Sigmoid colon (tissue), 6 donors: ENCODE measurements at regions not wholly inside any gene's neighbourhood (a gene's known extent, or its start where the extent isn't known, plus 50 kb on each side); places are given as distances from the start of the nearest gene placed in this dataset.
A peak's percentile ranks its signal among the peaks of the same experiment; 100 is the strongest.

Source experiments
- DNase-seq: peaks from one replicate; pipeline ENCODE4 v3.0.0-alpha.2; 2019
- H3K27ac ChIP-seq, 4 donors: fragments of 200-600 bp; sonication (generic); one replicate each; pipeline ENCODE4 v1.5.1; 2016 to 2019; ENCODE audit warnings: mild to moderate bottlenecking in 1 of 4
- H3K27me3 ChIP-seq, 3 donors: fragments of 200-600 bp; sonication (generic); one replicate each; pipeline ENCODE4 v1.5.1; 2019; ENCODE audit warnings: mild to moderate bottlenecking in 1 of 3
- H3K36me3 ChIP-seq, 4 donors: fragments of 200-600 bp; sonication (generic); one replicate each; pipeline ENCODE4 v1.5.1; 2016 to 2019
- H3K4me1 ChIP-seq, 4 donors: fragments of 200-600 bp; sonication (generic); one replicate each; pipeline ENCODE4 v1.5.1; 2017 to 2019
- H3K4me3 ChIP-seq, 4 donors: fragments of 200-600 bp; sonication (generic); one replicate each; pipeline ENCODE4 v1.5.1; 2017 to 2019; ENCODE audit warnings: mild to moderate bottlenecking in 2 of 4, moderate library complexity in 1 of 4
- H3K9me3 ChIP-seq, 4 donors: fragments of 200-600 bp in 3 of 4; sonication (generic) in 3 of 4; one replicate each; pipeline versions ENCODE4 v1.5.1 to v1.6.1; 2013 to 2019
- CTCF ChIP-seq, 4 experiments: fragments of 450-650 bp in 3 of 4; fragments of 200-600 bp in 1 of 4; IDR thresholded peaks; one replicate each; pipeline ENCODE4 v1.5.1; 2016 to 2019; ENCODE audit warnings: antibody characterized with exemption in 4 of 4, mild to moderate bottlenecking in 3 of 4, moderate library complexity in 2 of 4
- EP300 ChIP-seq, 4 donors: sonication (generic); formaldehyde crosslinking; IDR thresholded peaks; one replicate each; pipeline ENCODE4 v1.6.1; 2017; ENCODE audit warnings: antibody characterized with exemption in 4 of 4
- POLR2A ChIP-seq, 2 donors: fragments of 450-650 bp; IDR thresholded peaks; one replicate each; pipeline ENCODE4 v1.6.1; 2016; ENCODE audit warnings: antibody characterized with exemption in 2 of 2, mild to moderate bottlenecking in 2 of 2, moderate library complexity in 2 of 2
- POLR2AphosphoS5 ChIP-seq, 4 donors: sonication (generic); formaldehyde crosslinking; IDR thresholded peaks; one replicate each; pipeline ENCODE4 v1.6.1; 2017; ENCODE audit warnings: antibody characterized with exemption in 4 of 4
- WGBS, 2 donors: extraction: QIAGEN DNeasy Blood & Tissue Kit; methylation state at CpG; one replicate each; pipeline ENCODE4 v1.1.7; 2013; 5-methylcytosine and 5-hydroxymethylcytosine counted together
- intact Hi-C: fragments of 100-400 bp; cut with DNase I; formaldehyde crosslinking; loops from one replicate; pipeline ENCODE4 v1.15.1; 2023
- donor health status: healthy with polysubstance abuse.
- donor health status: healthy.

GRCh38 chr16:85546585-85547447 is 66.3 kb upstream of the GSE1 start:
- no peak for DNase-seq
- peak in 1 of 4 experiments; percentile 6 for TF ChIP-seq CTCF (IDR thresholded peaks at IDR 0.05)
- TF ChIP-seq EP300 (IDR thresholded peaks at IDR 0.05): no peak
- no peak for TF ChIP-seq POLR2A (IDR thresholded peaks at IDR 0.05)
- TF ChIP-seq POLR2AphosphoS5 (IDR thresholded peaks at IDR 0.05): no peak
- intact Hi-C loops: no loop called here
- no peak overlapping the region for H3K4me3 ChIP-seq
- WGBS, 2 donors: 91 to 92% methylated on average over 21 of the region's 21 CpGs
- no peaks in the 10 kb centered on the region for H3K36me3 ChIP-seq
- H3K27me3 ChIP-seq: no peaks in the 10 kb centered on the region
- H3K9me3 ChIP-seq: no peaks in the 10 kb centered on the region
- peaks cover 0 to 36% (median 25%) of the 10 kb centered on the region in 4 donors for H3K4me1 ChIP-seq
- no peak overlapping the region for H3K27ac ChIP-seq

- no peak for DNase-seq
- intact Hi-C loops: no loop called here
- Histone ChIP-seq H3K9me3 (no peaks in the 10 kb centered on the region), H3K27me3 (no peaks in the 10 kb centered on the region), H3K4me3 (no peak overlapping the region), H3K36me3 (no peaks in the 10 kb centered on the region), H3K4me1 (peaks cover 0 to 28% (median 20%) of the 10 kb centered on the region in 4 donors), H3K27ac (no peak overlapping the region)
- WGBS, 2 donors: 94 to 95% methylated on average over 9 of the region's 9 CpGs
- TF ChIP-seq EP300 (IDR thresholded peaks at IDR 0.05) (no peak), POLR2A (IDR thresholded peaks at IDR 0.05) (no peak)
Observed at GRCh38 chr16:85548375-85548774, 64.7 kb upstream of the GSE1 start.

- TF ChIP-seq POLR2AphosphoS5 (IDR thresholded peaks at IDR 0.05) (no peak), POLR2A (IDR thresholded peaks at IDR 0.05) (no peak), CTCF (IDR thresholded peaks at IDR 0.05) (no peak), EP300 (IDR thresholded peaks at IDR 0.05) (no peak)
- no peak for DNase-seq
- no peaks in the 10 kb centered on the region for H3K9me3 ChIP-seq
- intact Hi-C loops: no loop called here
- no peak overlapping the region for H3K4me3 ChIP-seq
- H3K27me3 ChIP-seq: no peaks in the 10 kb centered on the region
- H3K36me3 ChIP-seq: no peaks in the 10 kb centered on the region
- H3K4me1 ChIP-seq: peaks cover 0 to 32% (median 27%) of the 10 kb centered on the region in 4 donors
- H3K27ac ChIP-seq: peak overlapping the region in 3 of 4 donors; percentile 67 to 96 (median 67)
- 79 to 82% methylated on average over 13 of the region's 13 CpGs for WGBS, 2 donors
Observed at GRCh38 chr16:85549766-85550421, 63.2 kb upstream of the GSE1 start.

GRCh38 chr16:85550422-85550864 is 62.7 kb upstream of the GSE1 start:
- Histone ChIP-seq H3K27me3 (no peaks in the 10 kb centered on the region), H3K27ac (peak overlapping the region in 3 of 4 donors; percentile 67 to 96 (median 67)), H3K4me1 (peaks cover 0 to 32% (median 27%) of the 10 kb centered on the region in 4 donors), H3K4me3 (no peak overlapping the region), H3K9me3 (no peaks in the 10 kb centered on the region), H3K36me3 (no peaks in the 10 kb centered on the region)
- DNase-seq: no peak
- intact Hi-C loops: no loop called here
- TF ChIP-seq POLR2A (IDR thresholded peaks at IDR 0.05) (no peak), CTCF (IDR thresholded peaks at IDR 0.05) (peak in 3 of 4 experiments; percentile 16 to 36 (median 26))
- 74 to 84% methylated on average over 14 of the region's 14 CpGs for WGBS, 2 donors
